B cell (primary cell): ENCODE measurements at regions not wholly inside any gene's neighbourhood (a gene's known extent, or its start where the extent isn't known, plus 50 kb on each side); places are given as distances from the start of the nearest gene placed in this dataset.

ENCODE experiments used
- ATAC-seq: fragments of 200-7000 bp; cut with Tn5 transposase; one replicate; pipeline ENCODE4 v1.10.0; 2021; ENCODE audit warnings: low read depth, mild to moderate bottlenecking, moderate number of reproducible peaks, moderate library complexity
- CTCF ChIA-PET: fragments of 350-600 bp; sonication (Branson Sonifier 250); formaldehyde crosslinking; loops from one replicate; lab custom pipeline; 2021; ENCODE audit warnings: antibody characterized with exemption, inconsistent platforms; lab: Charles Lee
- POLR2A ChIA-PET: fragments of 350-600 bp; sonication (Branson Sonifier 250); formaldehyde crosslinking; loops from one replicate; lab custom pipeline; 2021; ENCODE audit warnings: antibody characterized with exemption; lab: Charles Lee
- DNase-seq: peaks from one replicate; pipeline ENCODE4 v3.0.0; 2013
- H2AFZ ChIP-seq: 2 replicates; pipeline ENCODE4 v1.6.1; 2012; ENCODE audit warnings: mild to moderate bottlenecking, low read depth, low read length; ENCODE audit not compliant: insufficient read depth, poor library complexity, severe bottlenecking
- H3K27ac ChIP-seq, 2 donors: 1 replicate in 1 of 2; 2 replicates in 1 of 2; pipeline ENCODE4 v1.5.1; 2012 to 2013; ENCODE audit warnings: low read length in 2 of 2, mild to moderate bottlenecking in 2 of 2, moderate library complexity in 1 of 2
- H3K27me3 ChIP-seq, 4 experiments: fragments of 200-600 bp in 1 of 4; sonication (generic) in 1 of 4; replicated peaks in 1 of 4; 1 replicate in 2 of 4; 2 replicates in 2 of 4; pipeline versions ENCODE4 v1.6.1 to v1.7.0; 2013 to 2016; ENCODE audit warnings: low read length in 3 of 4, mild to moderate bottlenecking in 2 of 4, mixed read lengths in 1 of 4, moderate library complexity in 1 of 4; ENCODE audit not compliant: insufficient read depth in 4 of 4, control insufficient read depth in 3 of 4; ENCODE audit errors: control extremely low read depth in 1 of 4
- H3K36me3 ChIP-seq, 2 experiments: replicated peaks in 1 of 2; 1 replicate in 1 of 2; 2 replicates in 1 of 2; pipeline versions ENCODE4 v1.6.1 to v1.7.1; 2013; ENCODE audit warnings: low read length in 1 of 2; ENCODE audit not compliant: insufficient read depth in 2 of 2, control insufficient read depth in 1 of 2; ENCODE audit errors: control extremely low read depth in 1 of 2, extremely low read depth in 1 of 2
- H3K4me1 ChIP-seq, 2 donors: fragments of 200-600 bp in 1 of 2; sonication (generic) in 1 of 2; 1 replicate in 1 of 2; 2 replicates in 1 of 2; pipeline versions ENCODE4 v1.5.1 to v1.6.1; 2013 to 2017; ENCODE audit warnings: low read length in 2 of 2; ENCODE audit not compliant: control insufficient read depth in 2 of 2, insufficient read depth in 2 of 2
- H3K4me2 ChIP-seq: replicated peaks from 2 replicates; pipeline ENCODE3; 2012; ENCODE audit warnings: mild to moderate bottlenecking, low read depth, low read length; ENCODE audit not compliant: poor library complexity, severe bottlenecking
- H3K4me3 ChIP-seq, 5 experiments: fragments of 200-600 bp in 1 of 5; sonication (generic) in 1 of 5; 1 replicate in 3 of 5; 2 replicates in 2 of 5; pipeline versions ENCODE4 v1.5.1 to v1.7.0; 2011 to 2016; ENCODE audit warnings: low read length in 4 of 5, mild to moderate bottlenecking in 4 of 5, low read depth in 2 of 5, control low read depth in 1 of 5, moderate library complexity in 1 of 5; ENCODE audit not compliant: insufficient read depth in 1 of 5; ENCODE audit errors: control extremely low read depth in 1 of 5, extremely low read depth in 1 of 5
- H3K79me2 ChIP-seq: fragments of 200-600 bp; sonication (generic); one replicate; pipeline ENCODE4 v1.6.0; 2016; ENCODE audit warnings: low read length; ENCODE audit not compliant: control insufficient read depth, insufficient read depth
- H3K9ac ChIP-seq: fragments of 200-600 bp; sonication (generic); 2 replicates; pipeline ENCODE4 v1.6.1; 2017; ENCODE audit warnings: mild to moderate bottlenecking, low read length, moderate library complexity
- H3K9me3 ChIP-seq, 3 donors: one replicate each; pipeline versions ENCODE4 v1.6.1 to v1.7.1; 2013; ENCODE audit warnings: low read length in 2 of 3; ENCODE audit not compliant: control insufficient read depth in 2 of 3, insufficient read depth in 1 of 3; ENCODE audit errors: control extremely low read depth in 1 of 3
- H4K20me1 ChIP-seq: 2 replicates; pipeline ENCODE4 v1.6.0; 2012; ENCODE audit warnings: mild to moderate bottlenecking, low read length; ENCODE audit not compliant: insufficient read depth, control insufficient read depth, poor library complexity, severe bottlenecking
- H3K27ac Mint-ChIP-seq: one replicate; pipeline ENCODE4 v1.8.0; 2021; ENCODE audit warnings: mixed read lengths
- H3K27me3 Mint-ChIP-seq: one replicate; pipeline ENCODE4 v1.8.0; 2021; ENCODE audit warnings: mixed read lengths
- H3K4me1 Mint-ChIP-seq: one replicate; pipeline ENCODE4 v1.8.0; 2021; ENCODE audit warnings: mixed read lengths
- H3K4me3 Mint-ChIP-seq: one replicate; pipeline ENCODE4 v1.8.0; 2021; ENCODE audit warnings: mixed read lengths
- H3K9me3 Mint-ChIP-seq: one replicate; pipeline ENCODE4 v1.8.0; 2022; ENCODE audit warnings: mixed read lengths; ENCODE audit not compliant: insufficient read depth
- EZH2 ChIP-seq: IDR thresholded peaks from 2 replicates; pipeline ENCODE4 v1.6.1; 2012; ENCODE audit warnings: borderline replicate concordance, low read depth, mild to moderate bottlenecking, moderate library complexity, low read length; ENCODE audit not compliant: insufficient read depth, poor library complexity, severe bottlenecking
- WGBS: methylation state at CpG from one replicate; pipeline ENCODE4 v1.1.5; 2013; ENCODE audit warnings: missing lambda C conversion rate; ENCODE audit not compliant: insufficient coverage; 5-methylcytosine and 5-hydroxymethylcytosine counted together
- intact Hi-C: fragments of 100-400 bp; cut with micrococcal nuclease; formaldehyde crosslinking; loops from one replicate; pipeline ENCODE4 v1.10.0; 2022
- TF ChIP-seq, protein P1 (sequence below): fragments of 200-600 bp; IDR thresholded peaks from one replicate; pipeline ENCODE4 v1.8.0; 2022; ENCODE audit warnings: antibody characterized with exemption, mild to moderate bottlenecking

GRCh38 chr4:19014594-19014993, 993.0 kb upstream of the LCORL start:
- Histone ChIP-seq H3K79me2 (no peaks in the 10 kb centered on the region), H3K27me3 (no peaks in the 10 kb centered on the region), H3K4me1 (no peaks in the 10 kb centered on the region), H2AFZ (no peak overlapping the region), H3K27ac (no peak overlapping the region), H3K4me3 (no peak overlapping the region), H3K4me2 (no peak overlapping the region), H3K9me3 (no peaks in the 10 kb centered on the region), H4K20me1 (no peaks in the 10 kb centered on the region), H3K9ac (no peak overlapping the region), H3K36me3 (no peaks in the 10 kb centered on the region)
- ChIA-PET CTCF (interaction anchor here (1.3 kb wide), 1 partner anchor 10 kb away, joined by 3 read pairs; no protein-coding TSS in a partner anchor), POLR2A (no interaction called here)
- Mint-ChIP-seq H3K27me3 (no peaks in the 10 kb centered on the region), H3K27ac (no peak overlapping the region), H3K4me1 (no peaks in the 10 kb centered on the region), H3K9me3 (no peaks in the 10 kb centered on the region), H3K4me3 (no peak overlapping the region)
- ATAC-seq (no peak), DNase-seq (no peak)
- intact Hi-C loops: no loop called here
- TF ChIP-seq, protein P1, sequence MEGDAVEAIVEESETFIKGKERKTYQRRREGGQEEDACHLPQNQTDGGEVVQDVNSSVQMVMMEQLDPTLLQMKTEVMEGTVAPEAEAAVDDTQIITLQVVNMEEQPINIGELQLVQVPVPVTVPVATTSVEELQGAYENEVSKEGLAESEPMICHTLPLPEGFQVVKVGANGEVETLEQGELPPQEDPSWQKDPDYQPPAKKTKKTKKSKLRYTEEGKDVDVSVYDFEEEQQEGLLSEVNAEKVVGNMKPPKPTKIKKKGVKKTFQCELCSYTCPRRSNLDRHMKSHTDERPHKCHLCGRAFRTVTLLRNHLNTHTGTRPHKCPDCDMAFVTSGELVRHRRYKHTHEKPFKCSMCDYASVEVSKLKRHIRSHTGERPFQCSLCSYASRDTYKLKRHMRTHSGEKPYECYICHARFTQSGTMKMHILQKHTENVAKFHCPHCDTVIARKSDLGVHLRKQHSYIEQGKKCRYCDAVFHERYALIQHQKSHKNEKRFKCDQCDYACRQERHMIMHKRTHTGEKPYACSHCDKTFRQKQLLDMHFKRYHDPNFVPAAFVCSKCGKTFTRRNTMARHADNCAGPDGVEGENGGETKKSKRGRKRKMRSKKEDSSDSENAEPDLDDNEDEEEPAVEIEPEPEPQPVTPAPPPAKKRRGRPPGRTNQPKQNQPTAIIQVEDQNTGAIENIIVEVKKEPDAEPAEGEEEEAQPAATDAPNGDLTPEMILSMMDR: no peak
- no peak for TF ChIP-seq EZH2

DNA sequence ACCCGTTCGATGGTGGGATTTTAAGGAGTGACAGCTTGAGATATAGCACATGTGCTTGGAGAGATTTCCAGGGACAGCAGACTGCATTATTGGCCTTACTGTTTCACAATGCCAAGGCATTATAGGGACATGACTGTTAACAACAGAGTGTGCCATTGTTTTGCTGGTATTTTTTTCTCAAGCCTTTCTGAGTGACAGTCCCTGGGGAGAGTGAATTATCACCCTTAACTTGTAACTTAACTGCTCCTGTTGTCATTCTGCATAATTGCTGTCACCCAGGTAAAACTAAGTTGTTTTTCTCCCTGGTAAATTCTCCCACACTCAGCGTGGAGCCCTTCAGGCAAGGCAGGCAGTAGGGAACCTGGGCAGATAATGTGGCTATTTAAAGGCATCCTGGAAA, 989.2 kb upstream of the LCORL start:
- Mint-ChIP-seq H3K9me3 (peaks cover 3% of the 10 kb centered on the region), H3K4me1 (no peaks in the 10 kb centered on the region), H3K27me3 (no peaks in the 10 kb centered on the region), H3K4me3 (no peak overlapping the region), H3K27ac (no peak overlapping the region)
- H3K79me2 ChIP-seq: no peaks in the 10 kb centered on the region
- no peaks in the 10 kb centered on the region for H3K4me1 ChIP-seq
- WGBS: 46% methylated on average over 2 of the region's 3 CpGs
- POLR2A ChIA-PET: no interaction called here
- no peaks in the 10 kb centered on the region for H3K36me3 ChIP-seq
- DNase-seq (no peak), ATAC-seq (no peak)
- TF ChIP-seq EZH2: no peak
- TF ChIP-seq, protein P1: no peak
- intact Hi-C loops: no loop called here
- no peak overlapping the region for H3K9ac ChIP-seq
- H3K27me3 ChIP-seq: no peaks in the 10 kb centered on the region
- no peak overlapping the region for H2AFZ ChIP-seq
- H3K27ac ChIP-seq: no peak overlapping the region
- H3K9me3 ChIP-seq: no peaks in the 10 kb centered on the region
- H3K4me3 ChIP-seq: no peak overlapping the region
- no peaks in the 10 kb centered on the region for H4K20me1 ChIP-seq
- H3K4me2 ChIP-seq: no peak overlapping the region
- CTCF ChIA-PET: no interaction called here
